Esophagus squamous epithelium (tissue), 5 donors: ENCODE measurements at regions not wholly inside any gene's neighbourhood (a gene's known extent, or its start where the extent isn't known, plus 50 kb on each side); places are given as distances from the start of the nearest gene placed in this dataset.

Experiments used
- DNase-seq: peaks from one replicate; lab custom pipeline; 2025; lab: John Stamatoyannopoulos, UW
- H3K27ac ChIP-seq, 4 donors: fragments of 200-600 bp; sonication (generic); one replicate each; pipeline ENCODE4 v1.5.1; 2016 to 2019; ENCODE audit warnings: mild to moderate bottlenecking in 1 of 4
- H3K27me3 ChIP-seq, 4 donors: fragments of 200-600 bp; sonication (generic); 1 replicate in 3 of 4; 2 replicates in 1 of 4; pipeline versions ENCODE4 v1.5.1 to v1.6.0; 2017 to 2021; ENCODE audit warnings: antibody characterized with exemption in 1 of 4
- H3K36me3 ChIP-seq, 3 donors: fragments of 200-600 bp; sonication (generic); one replicate each; pipeline ENCODE4 v1.5.1; 2016 to 2019
- H3K4me1 ChIP-seq, 3 donors: fragments of 200-600 bp; sonication (generic); one replicate each; pipeline ENCODE4 v1.5.1; 2017 to 2019
- H3K4me3 ChIP-seq, 4 donors: fragments of 200-600 bp; sonication (generic); 1 replicate in 3 of 4; 2 replicates in 1 of 4; pipeline ENCODE4 v1.5.1; 2016 to 2019; ENCODE audit warnings: mild to moderate bottlenecking in 2 of 4, moderate library complexity in 1 of 4
- H3K9me3 ChIP-seq, 3 donors: fragments of 200-600 bp; sonication (generic); one replicate each; pipeline ENCODE4 v1.5.1; 2016 to 2019
- POLR2A ChIP-seq, 4 donors: fragments of 450-650 bp; IDR thresholded peaks; one replicate each; pipeline ENCODE4 v1.6.1; 2017; ENCODE audit warnings: antibody characterized with exemption in 4 of 4, mild to moderate bottlenecking in 4 of 4, moderate library complexity in 3 of 4
- WGBS, 2 donors: methylation state at CpG; one replicate each; pipeline ENCODE4 v1.1.5; 2018; 5-methylcytosine and 5-hydroxymethylcytosine counted together
- intact Hi-C: fragments of 100-400 bp; cut with DNase I; formaldehyde crosslinking; loops from one replicate; pipeline ENCODE4 v1.15.0; 2022
- TF ChIP-seq, protein P1 (sequence below), 6 experiments: fragments of 450-650 bp in 4 of 6; fragments of 200-600 bp in 2 of 6; sonication (generic) in 2 of 6; IDR thresholded peaks; one replicate each; pipeline ENCODE4 v1.5.1; 2016 to 2019; ENCODE audit warnings: antibody characterized with exemption in 6 of 6, mild to moderate bottlenecking in 4 of 6, moderate library complexity in 4 of 6
- donor health status: DM: yes; HTN: yes; CAD: no.

DNA sequence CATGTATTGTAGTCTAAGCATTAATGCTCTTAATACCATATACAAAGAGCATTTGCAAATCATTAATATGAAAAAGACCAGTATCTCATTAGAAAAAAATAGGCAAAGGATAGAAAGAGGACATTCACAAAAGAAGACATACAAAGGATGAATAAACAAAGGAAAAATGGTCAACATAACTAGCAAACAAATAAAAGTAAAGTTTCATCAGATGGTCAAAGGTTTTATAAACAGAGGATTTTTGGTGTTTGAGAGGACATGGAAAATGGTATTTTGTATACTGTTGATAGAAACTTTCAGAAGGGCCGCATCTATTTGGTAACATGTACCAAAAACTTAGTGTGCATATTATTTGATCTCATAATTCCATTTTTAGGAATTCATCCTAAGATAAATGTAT is 414.8 kb downstream of the PIK3R1 start:
- Histone ChIP-seq H3K27ac (no peak overlapping the region), H3K4me3 (no peak overlapping the region), H3K27me3 (no peaks in the 10 kb centered on the region), H3K36me3 (no peaks in the 10 kb centered on the region), H3K9me3 (no peaks in the 10 kb centered on the region), H3K4me1 (no peaks in the 10 kb centered on the region)
- 95 to 96% methylated on average over 1 of the region's 1 CpG for WGBS, 2 donors
- TF ChIP-seq, protein P1, sequence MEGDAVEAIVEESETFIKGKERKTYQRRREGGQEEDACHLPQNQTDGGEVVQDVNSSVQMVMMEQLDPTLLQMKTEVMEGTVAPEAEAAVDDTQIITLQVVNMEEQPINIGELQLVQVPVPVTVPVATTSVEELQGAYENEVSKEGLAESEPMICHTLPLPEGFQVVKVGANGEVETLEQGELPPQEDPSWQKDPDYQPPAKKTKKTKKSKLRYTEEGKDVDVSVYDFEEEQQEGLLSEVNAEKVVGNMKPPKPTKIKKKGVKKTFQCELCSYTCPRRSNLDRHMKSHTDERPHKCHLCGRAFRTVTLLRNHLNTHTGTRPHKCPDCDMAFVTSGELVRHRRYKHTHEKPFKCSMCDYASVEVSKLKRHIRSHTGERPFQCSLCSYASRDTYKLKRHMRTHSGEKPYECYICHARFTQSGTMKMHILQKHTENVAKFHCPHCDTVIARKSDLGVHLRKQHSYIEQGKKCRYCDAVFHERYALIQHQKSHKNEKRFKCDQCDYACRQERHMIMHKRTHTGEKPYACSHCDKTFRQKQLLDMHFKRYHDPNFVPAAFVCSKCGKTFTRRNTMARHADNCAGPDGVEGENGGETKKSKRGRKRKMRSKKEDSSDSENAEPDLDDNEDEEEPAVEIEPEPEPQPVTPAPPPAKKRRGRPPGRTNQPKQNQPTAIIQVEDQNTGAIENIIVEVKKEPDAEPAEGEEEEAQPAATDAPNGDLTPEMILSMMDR (IDR thresholded peaks at IDR 0.05): no peak
- no peak for TF ChIP-seq POLR2A (IDR thresholded peaks at IDR 0.05)
- intact Hi-C loops: no loop called here
- DNase-seq: no peak

DNA sequence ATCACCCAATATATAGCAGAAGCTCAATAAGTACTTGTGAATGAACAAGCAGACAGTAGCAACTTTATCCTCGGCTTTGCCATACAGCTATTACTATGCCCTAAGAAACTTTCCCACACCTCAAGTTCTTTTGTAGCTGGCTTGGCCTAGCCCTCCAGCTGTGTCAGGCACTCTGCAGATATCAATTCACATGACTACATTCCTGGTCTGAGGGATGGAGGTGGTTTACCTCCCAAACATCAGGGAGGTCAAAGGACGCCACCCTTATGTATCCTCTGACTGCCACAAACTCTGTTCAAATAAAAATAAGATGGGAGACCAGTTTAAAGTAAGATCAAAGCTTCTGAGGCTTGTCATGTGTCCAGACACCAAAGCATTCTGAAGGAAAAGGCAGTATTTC is 416.3 kb downstream of the PIK3R1 start:
- no peak overlapping the region for H3K4me3 ChIP-seq
- no peaks in the 10 kb centered on the region for H3K36me3 ChIP-seq
- 81 to 91% methylated on average over 2 of the region's 2 CpGs for WGBS, 2 donors
- H3K4me1 ChIP-seq: no peaks in the 10 kb centered on the region
- no peak for DNase-seq
- TF ChIP-seq, protein P1 (IDR thresholded peaks at IDR 0.05): no peak
- no peak for TF ChIP-seq POLR2A (IDR thresholded peaks at IDR 0.05)
- H3K27me3 ChIP-seq: no peaks in the 10 kb centered on the region
- H3K9me3 ChIP-seq: no peaks in the 10 kb centered on the region
- H3K27ac ChIP-seq: no peak overlapping the region
- intact Hi-C loops: no loop called here

DNA sequence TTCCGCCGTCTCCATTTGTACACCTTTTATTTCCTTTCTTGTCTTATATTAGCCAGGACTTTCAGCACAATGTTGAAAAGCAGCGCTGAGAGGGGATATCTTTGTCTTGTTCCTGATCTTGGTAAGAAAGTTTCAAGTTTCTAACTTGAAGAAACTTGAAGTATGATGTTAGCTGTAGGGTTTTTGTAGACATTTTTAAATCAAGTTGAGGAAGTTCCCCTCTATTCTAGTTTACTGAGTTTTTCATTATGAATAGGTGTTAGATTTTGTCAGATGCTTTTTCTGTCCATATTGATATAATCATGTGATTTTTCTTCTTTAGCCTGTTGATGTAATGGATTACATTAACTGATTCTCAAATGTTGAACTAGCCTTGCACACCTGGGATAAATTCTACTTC is 425.7 kb downstream of the PIK3R1 start:
- no peak for DNase-seq
- Histone ChIP-seq H3K4me3 (no peak overlapping the region), H3K36me3 (no peaks in the 10 kb centered on the region), H3K9me3 (no peaks in the 10 kb centered on the region), H3K27me3 (no peaks in the 10 kb centered on the region), H3K4me1 (no peaks in the 10 kb centered on the region), H3K27ac (no peak overlapping the region)
- TF ChIP-seq POLR2A (IDR thresholded peaks at IDR 0.05): no peak
- TF ChIP-seq, protein P1 (IDR thresholded peaks at IDR 0.05): no peak
- 73 to 84% methylated on average over 3 of the region's 3 CpGs for WGBS, 2 donors
- intact Hi-C loops: no loop called here

DNA sequence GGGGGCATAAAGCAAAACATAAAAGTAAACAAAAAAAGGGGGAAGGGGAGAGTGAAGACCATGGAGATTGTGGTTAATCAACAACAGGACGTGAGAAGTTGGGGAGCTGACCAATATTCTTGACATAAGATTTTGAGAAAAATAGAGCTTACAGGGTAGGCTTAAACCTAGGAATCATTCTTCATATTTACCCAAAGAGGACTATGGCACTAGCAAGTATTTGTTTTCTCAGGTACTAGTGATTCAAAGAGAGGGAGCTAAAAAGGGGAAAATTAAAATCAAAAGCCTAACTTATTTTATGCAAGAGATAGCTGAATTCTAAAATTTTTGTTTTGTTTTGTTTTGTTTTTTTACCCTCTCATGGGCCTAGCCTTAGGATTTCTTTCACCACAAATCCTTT is 427.5 kb downstream of the PIK3R1 start:
- no peak for TF ChIP-seq POLR2A (IDR thresholded peaks at IDR 0.05)
- TF ChIP-seq, protein P1 (IDR thresholded peaks at IDR 0.05): no peak
- H3K4me3 ChIP-seq: no peak overlapping the region
- H3K27ac ChIP-seq: no peak overlapping the region
- H3K4me1 ChIP-seq: no peaks in the 10 kb centered on the region
- WGBS, 2 donors: 0% methylated on average over 1 of the region's 1 CpG
- intact Hi-C loops: no loop called here
- no peaks in the 10 kb centered on the region for H3K27me3 ChIP-seq
- no peak for DNase-seq
- no peaks in the 10 kb centered on the region for H3K9me3 ChIP-seq
- H3K36me3 ChIP-seq: no peaks in the 10 kb centered on the region

DNA sequence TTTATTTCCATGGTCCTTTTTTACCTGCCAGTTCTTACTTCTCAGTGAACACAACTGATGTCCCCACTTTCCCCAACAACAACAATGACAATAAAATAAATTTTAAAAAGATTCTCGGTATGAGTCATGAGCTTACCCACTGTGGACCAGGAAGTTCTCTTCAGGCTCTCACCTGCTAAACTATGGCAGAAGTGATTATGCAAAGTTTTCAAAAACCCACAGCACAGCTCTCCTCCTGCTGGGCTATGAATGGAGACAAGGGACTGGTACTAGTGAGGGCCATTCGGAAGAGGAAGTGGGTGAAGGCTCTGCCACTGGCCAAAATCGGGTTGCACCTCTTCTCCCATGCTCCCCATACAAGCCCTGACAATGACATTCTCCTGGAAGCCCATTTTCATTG is 429.4 kb downstream of the PIK3R1 start:
- 75 to 78% methylated on average over 3 of the region's 3 CpGs for WGBS, 2 donors
- intact Hi-C loops: no loop called here
- no peak for DNase-seq
- H3K4me1 ChIP-seq: peaks cover 0 to 18% (median 0%) of the 10 kb centered on the region in 3 donors
- no peaks in the 10 kb centered on the region for H3K36me3 ChIP-seq
- TF ChIP-seq, protein P1 (IDR thresholded peaks at IDR 0.05): no peak
- TF ChIP-seq POLR2A (IDR thresholded peaks at IDR 0.05): no peak
- H3K4me3 ChIP-seq: no peak overlapping the region
- H3K9me3 ChIP-seq: no peaks in the 10 kb centered on the region
- H3K27me3 ChIP-seq: no peaks in the 10 kb centered on the region
- H3K27ac ChIP-seq: no peak overlapping the region
